IPS DF 19.7 (cell line): ENCODE measurements at regions not wholly inside any gene's neighbourhood (a gene's known extent, or its start where the extent isn't known, plus 50 kb on each side); places are given as distances from the start of the nearest gene placed in this dataset.
"Not testable (repeated sequence)": the region's sequence is repeated elsewhere in the genome, so short reads cannot be mapped to it uniquely, and the experiment has no call there.

Experiments used
- DNase-seq: peaks from one replicate; pipeline ENCODE4 v3.0.0-alpha.2; 2013; ENCODE audit warnings: low read depth, low spot score

DNA sequence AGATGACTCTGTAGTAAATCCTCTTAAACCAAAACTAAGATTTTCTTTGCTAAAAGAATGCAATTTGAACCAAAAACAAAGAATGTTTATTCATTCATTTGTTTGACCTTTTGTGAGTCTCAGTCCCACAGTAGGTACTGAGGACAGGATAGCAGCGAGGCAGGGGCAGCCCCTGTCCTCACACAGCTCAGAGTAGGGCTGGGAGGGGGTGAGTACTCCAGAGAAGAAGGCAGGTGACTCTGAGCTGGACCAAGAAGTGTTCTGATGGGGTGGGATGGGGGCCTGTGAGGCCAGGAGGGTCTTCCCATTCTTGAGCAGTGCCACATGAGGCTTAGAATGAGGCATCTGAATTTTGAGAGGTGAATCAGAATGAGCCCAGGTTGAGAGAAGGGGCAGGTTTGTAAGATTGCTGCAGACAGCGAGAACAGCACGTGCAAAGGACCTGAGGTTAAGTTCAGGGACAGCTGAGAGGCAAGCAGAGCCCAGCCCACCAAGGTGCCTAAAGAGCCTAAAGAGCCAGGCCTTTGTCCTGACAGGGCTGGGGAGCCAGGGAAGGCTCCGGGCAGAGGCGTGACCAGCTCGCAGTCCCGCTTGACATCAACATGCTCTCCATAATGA lies 56.9 kb upstream of the CHST15 start:
- no peak for DNase-seq

DNA sequence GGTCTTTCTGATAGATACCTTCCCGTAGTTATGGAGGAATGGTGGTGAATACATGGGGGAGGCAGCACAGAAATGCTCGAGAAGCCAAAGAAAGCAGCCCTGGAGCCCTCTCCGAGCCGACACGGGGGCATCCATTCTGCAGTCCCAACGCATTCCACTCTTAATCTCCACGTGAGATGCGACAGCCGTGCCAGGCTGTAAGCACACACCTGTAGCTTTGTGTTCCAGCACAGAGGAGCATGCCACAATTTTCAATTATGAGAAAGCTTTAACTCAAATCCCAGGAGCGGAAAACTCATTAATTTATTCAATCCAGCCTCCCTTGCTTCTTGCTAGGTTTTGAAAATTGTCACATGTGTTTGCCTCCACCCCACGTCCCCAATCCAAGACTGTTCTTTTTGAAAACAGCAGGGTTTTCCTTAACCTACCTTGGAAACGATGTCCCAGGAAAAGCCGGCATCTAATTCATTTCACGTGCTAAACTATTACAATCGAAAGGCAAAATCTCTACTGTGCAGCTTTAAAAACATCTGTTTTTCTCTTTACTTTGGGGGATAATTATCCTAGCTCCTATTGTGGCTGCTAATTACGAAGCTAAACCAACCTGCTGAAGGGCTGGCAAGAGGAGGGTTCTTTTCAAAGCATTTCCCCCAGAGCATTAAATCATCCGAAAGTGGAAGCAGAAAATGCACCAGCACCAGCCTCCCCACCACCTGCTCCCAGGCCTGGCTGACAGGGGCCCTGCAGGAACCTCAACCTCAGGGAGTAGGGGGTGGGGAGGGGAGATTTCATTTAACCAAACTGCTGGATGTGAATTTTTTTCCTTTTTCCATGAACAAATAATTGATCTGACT lies 56.0 kb upstream of the CHST15 start:
- DNase-seq, result no peak

DNA sequence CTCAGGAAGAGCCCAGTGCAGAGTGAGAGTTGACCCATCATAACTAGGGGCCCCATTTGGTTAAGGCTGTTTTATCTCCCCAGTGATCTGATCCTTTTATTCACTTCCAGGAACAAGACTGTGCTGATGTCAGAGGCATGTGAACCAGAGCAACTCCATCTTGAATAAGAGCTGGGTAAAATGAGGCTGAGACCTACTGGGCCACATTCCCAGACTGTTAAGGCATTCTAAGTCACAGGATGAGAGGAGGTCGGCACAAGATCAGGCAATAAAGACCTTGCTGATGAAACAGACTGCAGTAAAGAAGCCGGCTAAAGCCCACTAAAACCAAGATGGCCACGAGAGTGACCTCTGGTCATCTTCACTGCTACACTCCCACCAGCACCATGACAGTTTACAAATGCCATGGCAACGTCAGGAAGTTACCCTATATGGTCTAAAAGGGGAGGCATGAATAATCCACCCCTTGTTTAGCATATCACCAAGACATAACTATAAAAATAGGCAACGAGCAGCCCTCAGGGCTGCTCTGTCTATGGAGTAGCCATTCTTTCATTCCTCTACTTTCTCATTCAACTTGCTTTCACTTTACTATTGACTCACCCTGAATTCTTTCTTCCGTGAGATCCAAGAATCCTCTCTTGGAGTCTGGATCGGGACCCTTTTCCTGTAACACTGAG lies 55.3 kb upstream of the CHST15 start:
- not testable (repeated sequence) for DNase-seq

DNA sequence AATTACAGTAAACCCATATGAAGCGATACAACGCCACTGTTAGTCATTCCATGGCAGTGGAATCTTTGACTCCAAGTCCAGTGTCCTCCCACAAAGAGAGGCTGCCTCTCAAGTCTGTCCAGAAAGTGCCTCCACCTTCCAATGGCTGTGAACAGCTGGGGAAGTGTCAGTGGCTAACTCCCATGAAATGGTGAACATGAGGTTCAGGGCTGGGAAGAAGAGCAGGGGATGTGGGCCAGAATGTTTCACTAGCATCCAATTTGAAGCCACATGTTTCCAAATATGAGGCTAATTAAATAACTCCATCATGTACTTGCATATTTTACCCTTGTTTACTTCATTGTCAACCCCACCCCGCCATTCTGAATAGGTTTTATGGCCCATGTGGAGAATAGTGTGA lies 53.1 kb upstream of the CHST15 start:
- DNase-seq, result no peak

DNA sequence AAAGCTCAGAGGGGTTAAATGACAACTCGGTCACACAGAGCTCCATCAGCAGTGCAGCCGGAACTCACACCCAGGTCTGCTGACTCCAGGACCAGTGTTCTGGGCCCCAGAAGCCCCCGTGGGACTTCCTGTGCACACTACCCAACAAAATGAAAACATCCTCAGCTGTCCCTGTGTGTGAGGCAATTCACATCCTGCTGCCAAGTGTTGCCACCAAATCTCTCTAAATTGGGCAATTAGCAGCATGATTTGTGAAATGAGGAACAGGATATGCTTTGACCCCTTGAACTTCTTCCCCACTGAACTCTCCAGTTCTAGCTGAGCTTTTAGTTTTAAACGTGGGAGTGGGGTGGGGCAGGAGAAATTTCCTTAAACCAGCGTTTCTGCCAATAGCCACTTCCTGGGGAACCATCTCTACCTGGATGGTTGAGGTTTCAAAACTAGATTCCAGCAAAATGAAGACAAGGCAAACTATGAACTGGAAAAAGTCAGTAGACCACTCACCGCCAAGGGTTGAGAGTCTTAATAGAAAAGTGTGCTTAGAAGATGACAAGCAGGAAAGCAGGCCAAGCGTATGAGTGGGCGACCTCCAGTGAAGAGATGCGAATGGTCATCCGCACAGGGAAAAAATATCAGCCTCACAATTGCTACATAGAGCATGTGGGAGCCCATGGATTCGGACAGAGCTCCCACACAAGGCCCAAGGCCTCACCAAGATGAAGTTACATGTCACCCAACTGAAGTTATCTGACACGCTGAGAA lies 51.9 kb upstream of the CHST15 start:
- DNase-seq, result no peak

DNA sequence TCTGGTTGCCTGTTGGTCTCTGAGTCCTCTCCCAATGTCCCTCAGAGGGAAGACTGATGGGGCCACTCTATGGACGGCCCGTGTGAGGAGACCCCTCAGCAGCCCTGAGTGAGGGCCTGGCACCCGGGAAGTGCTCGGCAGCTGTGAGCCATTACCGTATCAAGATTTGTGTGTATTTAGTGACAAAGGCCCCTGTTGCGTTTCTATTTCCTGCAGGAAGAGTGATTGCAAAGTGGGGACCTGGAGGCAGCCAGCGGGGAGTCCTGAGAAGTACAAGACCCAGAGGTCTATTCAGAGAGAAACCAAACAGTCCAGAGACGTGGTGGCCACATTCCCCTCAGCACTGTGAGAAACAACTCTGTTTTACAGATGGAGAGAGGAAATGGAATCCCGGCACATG lies 51.1 kb upstream of the CHST15 start:
- DNase-seq, result no peak

DNA sequence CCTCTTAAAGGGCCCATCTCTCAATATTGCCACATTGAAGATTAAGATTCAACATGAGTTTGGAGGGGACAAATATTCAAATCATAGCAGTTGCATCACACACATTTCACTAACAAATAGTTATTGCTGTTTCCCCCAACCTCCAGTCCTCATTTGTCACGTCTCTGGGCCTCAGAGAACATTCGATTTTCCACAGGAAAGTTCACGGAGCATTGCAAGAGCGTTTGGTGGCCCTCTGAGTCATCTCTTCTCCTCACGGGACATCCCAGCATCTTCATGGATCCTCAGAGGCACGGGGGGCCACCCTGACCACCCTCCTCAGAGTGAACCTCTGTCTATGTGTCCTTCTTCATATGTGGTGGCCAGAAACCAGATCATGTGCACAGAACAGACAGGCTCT lies 50.3 kb upstream of the CHST15 start:
- DNase-seq, result no peak
